ENCODE measurements at regions not wholly inside any gene's neighbourhood (a gene's known extent, or its start where the extent isn't known, plus 50 kb on each side); places are given as distances from the start of the nearest gene placed in this dataset.

DNA sequence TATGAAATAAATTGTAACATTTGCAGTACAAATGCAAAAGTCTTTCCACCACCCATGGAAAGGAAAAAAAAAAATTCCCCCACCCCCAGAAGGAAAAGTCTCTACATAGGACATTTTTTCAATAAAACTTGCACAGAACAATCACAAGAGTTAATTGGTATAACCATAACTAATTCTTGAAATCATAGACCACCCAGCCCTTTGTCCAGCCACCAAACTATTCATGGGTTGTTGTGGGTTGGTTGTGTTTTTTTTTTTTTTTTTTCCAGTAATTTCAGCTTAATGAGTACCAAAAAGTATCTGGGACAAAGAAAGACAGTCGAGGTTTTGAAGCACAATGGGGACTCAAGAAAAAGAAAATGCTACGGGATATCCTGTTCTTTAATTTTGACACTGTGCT lies 355.0 kb upstream of the ROBO2 start:
- H4K20me1 ChIP-seq, result no peaks in the 10 kb centered on the region
- H3K27me3 ChIP-seq, result no peaks in the 10 kb centered on the region
- TF ChIP-seq Cebpa-rat (IDR thresholded peaks at IDR 0.05), result no peak
- H3K36me3 ChIP-seq, result no peaks in the 10 kb centered on the region
- no peaks in the 10 kb centered on the region for H3K4me1 ChIP-seq
- H3K4me3 ChIP-seq, result no peak overlapping the region
- H3K4me2 ChIP-seq, result no peak overlapping the region
- H3K9me3 ChIP-seq (replicated peaks in 1 of 11), result peaks cover 0 to 3% (median 0%) of the 10 kb centered on the region in 11 experiments; a peak in 1 of 22 replicates
- no peak overlapping the region for H3K9ac ChIP-seq
- H3K27ac ChIP-seq, result no peak overlapping the region

DNA sequence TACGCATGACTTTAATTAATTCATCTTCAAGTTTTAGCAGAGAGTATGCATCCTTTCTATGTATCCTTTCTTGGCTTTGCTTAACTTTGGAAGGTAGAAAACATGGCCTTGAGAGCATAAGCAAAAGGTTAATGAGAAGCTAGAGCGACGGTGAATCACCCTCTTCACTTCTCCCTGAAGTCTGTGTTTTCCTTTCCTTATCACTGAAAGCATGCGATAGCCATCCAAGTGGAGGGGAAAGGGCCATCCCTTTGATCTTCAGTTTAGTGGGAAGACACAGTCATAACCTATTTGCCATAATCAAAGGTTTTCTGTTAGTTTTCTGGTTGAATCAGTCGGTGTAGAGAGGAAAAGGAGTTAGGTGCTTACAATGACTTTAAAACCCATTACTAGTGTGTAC lies 354.0 kb upstream of the ROBO2 start:
- no peaks in the 10 kb centered on the region for H3K27me3 ChIP-seq

DNA sequence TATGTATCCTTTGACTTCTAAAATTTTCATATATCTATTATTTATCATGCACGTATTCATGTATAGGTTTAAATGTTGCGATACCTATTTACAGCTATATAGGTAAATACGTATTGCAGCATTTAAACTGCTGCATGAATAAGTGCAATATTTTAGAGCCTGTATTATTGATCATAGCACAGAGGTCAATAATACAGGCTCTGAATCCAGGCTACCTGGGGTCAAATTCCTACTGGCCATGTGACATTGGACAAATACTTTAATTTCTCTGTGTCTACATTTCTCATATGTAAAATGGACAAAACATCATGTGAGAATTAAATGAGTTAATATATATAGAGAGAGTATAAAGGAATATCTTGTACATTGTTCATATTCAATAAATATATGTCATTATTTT lies 352.9 kb upstream of the ROBO2 start:
- Histone ChIP-seq H3K9me3 (replicated peaks in 1 of 11) (peaks cover 0 to 6% (median 0%) of the 10 kb centered on the region in 11 experiments; a peak in 1 of 22 replicates), H3K4me3 (no peak overlapping the region), H3K36me3 (no peaks in the 10 kb centered on the region), H3K9ac (no peak overlapping the region), H3K27me3 (no peaks in the 10 kb centered on the region), H3K4me2 (no peak overlapping the region), H4K20me1 (no peaks in the 10 kb centered on the region), H3K4me1 (no peaks in the 10 kb centered on the region), H3K27ac (no peak overlapping the region)
- TF ChIP-seq Cebpa-rat (IDR thresholded peaks at IDR 0.05), result no peak

More for the DNA sequence above, 354.0 kb upstream of the ROBO2 start:
- Histone ChIP-seq H3K4me3 (no peak overlapping the region), H3K4me1 (no peaks in the 10 kb centered on the region), H3K9ac (no peak overlapping the region), H3K36me3 (no peaks in the 10 kb centered on the region), H4K20me1 (no peaks in the 10 kb centered on the region), H3K9me3 (replicated peaks in 1 of 11) (peaks cover 0 to 3% (median 0%) of the 10 kb centered on the region in 11 experiments; a peak in 1 of 22 replicates), H3K27ac (no peak overlapping the region), H3K4me2 (no peak overlapping the region)
- TF ChIP-seq Cebpa-rat (IDR thresholded peaks at IDR 0.05), result no peak

DNA sequence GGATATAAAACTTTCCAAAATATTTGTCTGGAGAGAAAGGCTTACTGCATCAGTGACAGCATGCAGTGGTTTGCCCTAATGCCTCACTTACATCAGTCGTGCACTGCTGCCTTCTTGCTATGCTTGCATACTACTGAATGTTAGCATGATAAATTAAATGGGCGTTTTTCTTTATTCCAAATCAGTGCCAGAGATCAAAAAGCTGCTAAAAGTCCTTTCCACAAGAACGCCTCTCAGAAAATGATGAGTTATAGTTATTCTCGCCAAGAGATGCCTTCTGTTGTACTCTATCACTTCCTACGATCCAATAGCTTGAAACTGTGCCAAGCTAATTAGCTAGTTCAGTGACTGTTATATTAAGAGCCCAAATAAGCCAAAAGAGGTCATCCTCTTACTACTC lies 345.8 kb upstream of the ROBO2 start:
- no peaks in the 10 kb centered on the region for H4K20me1 ChIP-seq
- H3K9me3 ChIP-seq (replicated peaks in 1 of 11), result 0 out of 22 replicates have a peak, but pooled peaks cover 0 to 6% (median 0%) of the 10 kb centered on the region in 11 experiments
- H3K36me3 ChIP-seq, result no peaks in the 10 kb centered on the region
- no peak overlapping the region for H3K9ac ChIP-seq
- H3K27ac ChIP-seq, result no peak overlapping the region
- TF ChIP-seq Cebpa-rat (IDR thresholded peaks at IDR 0.05), result no peak
- no peaks in the 10 kb centered on the region for H3K27me3 ChIP-seq
- peak overlapping the region in 7 of 11 experiments; percentile 1 to 51 (median 6); a peak in 7 of 22 replicates for H3K4me2 ChIP-seq
- no peak overlapping the region for H3K4me3 ChIP-seq
- H3K4me1 ChIP-seq, result peaks cover 0 to 14% (median 10%) of the 10 kb centered on the region in 10 experiments; a peak in 9 of 20 replicates

DNA sequence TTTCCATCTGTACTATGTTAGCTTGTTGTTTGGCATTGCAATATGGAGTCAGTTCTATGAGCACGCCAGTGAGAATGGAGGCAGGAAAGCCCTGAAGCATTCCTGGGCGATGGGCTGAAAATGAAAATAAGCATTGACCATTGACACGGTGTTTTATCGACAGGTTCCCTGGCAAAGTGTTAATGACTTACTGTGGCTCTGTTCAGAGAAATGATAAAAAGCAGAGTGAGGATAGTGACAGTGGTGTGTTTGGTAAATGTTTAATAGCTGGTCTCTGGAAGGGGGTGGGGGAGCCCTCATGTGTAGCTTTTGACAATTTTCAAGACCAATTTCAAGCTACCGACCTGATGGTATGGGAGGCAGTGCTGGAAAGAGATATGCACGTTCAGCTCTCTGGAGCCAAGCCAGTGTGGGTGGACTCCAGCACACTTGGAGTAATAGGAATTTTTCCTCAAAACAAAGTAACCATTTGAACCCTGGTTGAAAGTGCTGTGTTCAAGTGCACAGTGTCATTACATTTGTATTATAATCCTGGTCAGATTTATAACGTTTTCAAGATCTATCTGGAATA lies 341.7 kb upstream of the ROBO2 start:
- no peak for TF ChIP-seq Cebpa-rat (IDR thresholded peaks at IDR 0.05)

DNA sequence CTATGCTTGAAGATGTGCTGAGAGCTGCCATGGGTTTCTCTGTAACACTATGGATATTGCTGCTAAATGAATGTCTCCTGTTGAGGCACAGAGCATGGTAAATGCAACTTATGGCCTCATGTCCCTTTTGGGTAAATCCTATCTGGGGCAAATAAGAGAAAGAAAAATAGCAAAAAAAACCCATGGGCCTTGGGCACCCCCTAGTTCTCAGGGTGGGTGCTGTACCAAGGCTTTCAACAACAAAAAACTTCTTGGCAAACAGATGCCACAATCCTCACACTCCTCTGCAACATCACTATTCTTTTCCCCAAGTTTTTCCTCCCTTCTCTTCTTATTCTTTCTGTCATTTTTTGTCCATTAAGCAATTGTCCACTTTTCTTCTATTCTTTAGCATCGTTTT lies 340.1 kb upstream of the ROBO2 start:
- Histone ChIP-seq H3K4me2 (no peak overlapping the region), H3K4me1 (no peaks in the 10 kb centered on the region; a peak in 1 of 20 replicates), H3K4me3 (no peak overlapping the region), H3K27me3 (no peaks in the 10 kb centered on the region), H3K27ac (no peak overlapping the region), H4K20me1 (no peaks in the 10 kb centered on the region), H3K36me3 (no peaks in the 10 kb centered on the region), H3K9me3 (replicated peaks in 1 of 11) (no peaks in the 10 kb centered on the region), H3K9ac (no peak overlapping the region)
- TF ChIP-seq Cebpa-rat (IDR thresholded peaks at IDR 0.05), result no peak

More for the DNA sequence above, 341.7 kb upstream of the ROBO2 start:
- no peak overlapping the region for H3K27ac ChIP-seq
- H3K4me2 ChIP-seq, result no peak overlapping the region
- no peaks in the 10 kb centered on the region for H3K27me3 ChIP-seq
- no peak overlapping the region for H3K4me3 ChIP-seq
- H3K9me3 ChIP-seq (replicated peaks in 1 of 11), result no peaks in the 10 kb centered on the region
- peaks cover 0 to 14% (median 10%) of the 10 kb centered on the region in 10 experiments; a peak in 9 of 20 replicates for H3K4me1 ChIP-seq
- H4K20me1 ChIP-seq, result no peaks in the 10 kb centered on the region
- no peaks in the 10 kb centered on the region for H3K36me3 ChIP-seq
- no peak overlapping the region for H3K9ac ChIP-seq

DNA sequence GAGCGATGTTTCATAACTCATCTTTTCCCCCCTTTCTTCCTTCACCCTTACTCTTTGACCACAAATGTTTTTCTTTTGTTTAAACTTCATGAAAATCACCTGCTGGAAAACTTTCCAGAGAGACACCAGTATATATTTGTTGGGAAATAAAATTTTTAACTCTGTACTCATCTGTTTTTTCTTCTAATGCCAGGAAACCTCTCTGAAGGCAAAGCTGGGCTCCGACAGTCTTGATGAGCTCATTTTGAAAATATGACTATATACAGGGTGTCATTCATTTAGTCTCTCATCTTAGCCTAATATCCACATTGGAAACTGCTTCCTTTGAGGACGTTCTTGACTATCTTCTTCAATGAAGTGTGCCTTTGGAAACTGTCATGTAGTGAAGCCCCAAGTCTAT lies 339.6 kb upstream of the ROBO2 start:
- H3K27ac ChIP-seq, result no peak overlapping the region
- no peak overlapping the region for H3K4me2 ChIP-seq
- no peak overlapping the region for H3K4me3 ChIP-seq
- H3K36me3 ChIP-seq, result no peaks in the 10 kb centered on the region
- H3K27me3 ChIP-seq, result no peaks in the 10 kb centered on the region
- no peaks in the 10 kb centered on the region for H3K9me3 ChIP-seq (replicated peaks in 1 of 11)
- no peak overlapping the region for H3K9ac ChIP-seq
- no peaks in the 10 kb centered on the region for H4K20me1 ChIP-seq
- H3K4me1 ChIP-seq, result no peaks in the 10 kb centered on the region
- no peak for TF ChIP-seq Cebpa-rat (IDR thresholded peaks at IDR 0.05)

DNA sequence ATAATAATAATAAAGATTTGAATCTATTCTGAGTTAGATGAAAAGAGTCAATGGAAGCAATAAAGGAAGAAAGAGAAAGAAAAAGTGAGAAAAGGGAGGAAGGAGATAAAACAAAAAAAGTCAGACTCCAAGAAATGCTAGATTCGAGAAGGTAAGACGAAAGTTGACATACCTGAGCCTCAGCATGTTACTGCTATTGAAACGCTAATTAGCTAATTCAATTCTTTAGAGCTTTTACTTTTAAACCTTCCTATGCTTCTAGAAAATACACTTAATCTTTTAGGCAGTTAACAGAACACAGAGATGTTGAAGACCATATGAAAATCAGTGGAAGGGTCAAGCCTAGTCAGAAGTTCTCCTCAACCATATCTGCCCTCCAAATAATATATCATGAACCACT lies 337.2 kb upstream of the ROBO2 start:
- Histone ChIP-seq H3K4me3 (no peak overlapping the region), H3K36me3 (no peaks in the 10 kb centered on the region), H3K9ac (no peak overlapping the region), H3K4me2 (no peak overlapping the region), H3K27ac (no peak overlapping the region), H3K9me3 (replicated peaks in 1 of 11) (no peaks in the 10 kb centered on the region), H3K27me3 (no peaks in the 10 kb centered on the region), H3K4me1 (no peaks in the 10 kb centered on the region), H4K20me1 (no peaks in the 10 kb centered on the region)
- TF ChIP-seq Cebpa-rat (IDR thresholded peaks at IDR 0.05), result no peak

DNA sequence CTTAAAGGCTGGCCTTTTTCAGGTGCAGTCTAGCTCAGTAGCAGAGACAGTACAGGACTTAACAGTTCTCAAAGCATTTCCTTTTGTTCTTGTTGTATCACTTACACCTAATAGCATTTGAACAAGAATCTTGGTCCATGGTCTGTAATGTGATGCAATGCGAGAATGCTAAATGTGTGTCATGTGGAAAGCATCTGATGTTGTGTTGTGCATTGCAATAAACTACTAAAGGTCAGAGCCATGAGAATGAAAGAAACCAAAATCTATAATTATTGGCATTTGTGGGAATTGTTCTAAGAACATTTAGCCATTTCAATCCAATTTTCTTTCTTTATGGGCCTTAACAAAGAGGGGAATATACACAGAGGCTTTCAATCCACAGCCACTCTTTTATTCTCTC lies 324.5 kb upstream of the ROBO2 start:
- Histone ChIP-seq H3K4me3 (no peak overlapping the region), H3K4me1 (peaks cover 0 to 5% (median 0%) of the 10 kb centered on the region in 10 experiments; a peak in 1 of 20 replicates), H3K36me3 (no peaks in the 10 kb centered on the region), H3K27ac (no peak overlapping the region), H3K9me3 (replicated peaks in 1 of 11) (no peaks in the 10 kb centered on the region; a peak in 1 of 22 replicates), H3K9ac (no peak overlapping the region), H3K4me2 (no peak overlapping the region), H4K20me1 (no peaks in the 10 kb centered on the region), H3K27me3 (no peaks in the 10 kb centered on the region)
- no peak for TF ChIP-seq Cebpa-rat (IDR thresholded peaks at IDR 0.05)

DNA sequence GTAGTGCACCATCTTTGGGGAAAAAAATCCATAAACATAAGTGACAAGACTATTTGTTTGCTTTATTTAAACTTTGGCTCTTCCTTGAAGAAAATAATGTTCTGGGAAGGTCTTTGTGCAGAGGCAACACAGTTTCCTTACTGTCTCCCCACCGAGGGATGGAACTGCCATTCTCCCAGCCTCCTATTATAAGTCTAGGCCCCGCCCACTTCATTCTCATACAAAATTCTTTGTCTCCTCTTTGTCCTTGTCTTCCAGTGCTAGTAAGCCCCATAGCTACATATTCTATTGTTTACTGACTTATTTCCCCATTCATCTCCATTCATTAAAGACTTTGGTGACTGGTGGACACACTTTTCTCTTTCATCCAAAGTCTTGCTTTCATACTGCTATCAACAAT lies 316.5 kb upstream of the ROBO2 start:
- no peak overlapping the region for H3K27ac ChIP-seq
- H3K9me3 ChIP-seq (replicated peaks in 1 of 11), result no peaks in the 10 kb centered on the region

More for the DNA sequence above, 316.5 kb upstream of the ROBO2 start:
- Histone ChIP-seq H3K27me3 (no peaks in the 10 kb centered on the region), H3K4me2 (no peak overlapping the region), H3K9ac (no peak overlapping the region), H3K4me1 (no peaks in the 10 kb centered on the region), H3K36me3 (no peaks in the 10 kb centered on the region), H3K4me3 (no peak overlapping the region), H4K20me1 (no peaks in the 10 kb centered on the region)
- no peak for TF ChIP-seq Cebpa-rat (IDR thresholded peaks at IDR 0.05)

All from BLaER1 treated with 17β-estradiol and CSF1 and Interleukin-3, amounts not matched to agents 10 nM and 100 nM (cell line).